GM23338 (cell line): ENCODE measurements at regions not wholly inside any gene's neighbourhood (a gene's known extent, or its start where the extent isn't known, plus 50 kb on each side); places are given as distances from the start of the nearest gene placed in this dataset.

ENCODE experiments used
- ATAC-seq: fragments of 200-7000 bp; cut with Tn5 transposase; 3 replicates; pipeline ENCODE4 v1.9.1; 2020
- DNase-seq: peaks from one replicate; pipeline ENCODE4 v3.0.0-alpha.2; 2015; ENCODE audit warnings: low spot score
- H2AFZ ChIP-seq: fragments of 200-600 bp; sonication (generic); 2 replicates; pipeline ENCODE4 v1.8.0; 2016; ENCODE audit warnings: antibody characterized with exemption, mild to moderate bottlenecking, moderate library complexity
- H3F3A ChIP-seq: fragments of 200-600 bp; sonication (generic); replicated peaks from 2 replicates; pipeline ENCODE4 v1.8.0; 2017; ENCODE audit warnings: antibody characterized with exemption, mixed run types, low read depth
- H3K27ac ChIP-seq: fragments of 200-600 bp; sonication (generic); 2 replicates; pipeline ENCODE4 v1.6.1; 2016; ENCODE audit warnings: low read depth
- H3K27me3 ChIP-seq: fragments of 200-600 bp; sonication (generic); 2 replicates; pipeline ENCODE4 v1.8.0; 2016; ENCODE audit warnings: mild to moderate bottlenecking, mixed run types, moderate library complexity; ENCODE audit not compliant: insufficient read depth
- H3K36me3 ChIP-seq: fragments of 200-600 bp; sonication (generic); 2 replicates; pipeline ENCODE4 v1.8.0; 2016; ENCODE audit warnings: mild to moderate bottlenecking; ENCODE audit not compliant: insufficient read depth
- H3K4me1 ChIP-seq: fragments of 200-600 bp; sonication (generic); 2 replicates; pipeline ENCODE4 v1.8.0; 2016; ENCODE audit warnings: mild to moderate bottlenecking, moderate library complexity; ENCODE audit not compliant: insufficient read depth
- H3K4me2 ChIP-seq: fragments of 200-600 bp; sonication (generic); 2 replicates; pipeline ENCODE4 v1.7.1; 2017; ENCODE audit warnings: mixed run types
- H3K4me3 ChIP-seq: fragments of 200-600 bp; sonication (generic); 2 replicates; pipeline ENCODE4 v1.6.1; 2016; ENCODE audit warnings: mixed run types
- H3K79me2 ChIP-seq: fragments of 200-600 bp; sonication (generic); replicated peaks from 2 replicates; pipeline ENCODE4 v1.8.0; 2017; ENCODE audit warnings: mild to moderate bottlenecking; ENCODE audit not compliant: insufficient read depth
- H3K9me2 ChIP-seq: fragments of 200-600 bp; sonication (generic); 2 replicates; pipeline ENCODE4 v1.8.0; 2017; ENCODE audit not compliant: insufficient read depth
- H4K20me1 ChIP-seq: fragments of 200-600 bp; sonication (generic); replicated peaks from 2 replicates; pipeline ENCODE4 v1.8.0; 2017; ENCODE audit warnings: mild to moderate bottlenecking; ENCODE audit not compliant: insufficient read depth
- H3K27ac Mint-ChIP-seq: 2 replicates; pipeline ENCODE4 v1.8.0; 2020; ENCODE audit warnings: inconsistent platforms, mild to moderate bottlenecking, moderate library complexity, mixed read lengths
- H3K27me3 Mint-ChIP-seq: 3 replicates; pipeline ENCODE4 v1.8.0; 2022; ENCODE audit warnings: low read depth, mild to moderate bottlenecking, moderate library complexity, mixed read lengths, inconsistent platforms; ENCODE audit not compliant: insufficient read depth, poor library complexity
- H3K36me3 Mint-ChIP-seq: 3 replicates; pipeline ENCODE4 v1.8.0; 2021; ENCODE audit warnings: low read depth, mild to moderate bottlenecking, inconsistent platforms, moderate library complexity, mixed read lengths
- H3K4me1 Mint-ChIP-seq: 3 replicates; pipeline ENCODE4 v1.8.0; 2020; ENCODE audit warnings: mild to moderate bottlenecking, inconsistent platforms, mixed read lengths
- H3K4me3 Mint-ChIP-seq: 3 replicates; pipeline ENCODE4 v1.8.0; 2021; ENCODE audit warnings: moderate library complexity, mild to moderate bottlenecking, inconsistent platforms, mixed read lengths
- H3K9me3 Mint-ChIP-seq: 3 replicates; pipeline ENCODE4 v1.8.0; 2020; ENCODE audit warnings: moderate library complexity, mild to moderate bottlenecking, inconsistent platforms, mixed read lengths
- CTCF ChIP-seq, 2 experiments: fragments of 200-600 bp in 1 of 2; sonication (generic) in 1 of 2; conservative IDR thresholded peaks; 2 replicates each; pipeline versions ENCODE4 v1.5.1 to v1.6.1; 2016 to 2017; ENCODE audit warnings: antibody characterized with exemption in 2 of 2, low read depth in 2 of 2, mild to moderate bottlenecking in 2 of 2, moderate library complexity in 1 of 2
- EZH2 ChIP-seq: fragments of 200-600 bp; sonication (generic); IDR thresholded peaks from one replicate; pipeline ENCODE4 v1.8.0; 2017; ENCODE audit warnings: antibody characterized with exemption, mild to moderate bottlenecking, low read depth; ENCODE audit not compliant: unreplicated experiment
- EZH2phosphoT487 ChIP-seq: fragments of 200-600 bp; sonication (generic); IDR thresholded peaks from one replicate; pipeline ENCODE4 v1.8.1; 2018; ENCODE audit warnings: antibody characterized with exemption; ENCODE audit not compliant: unreplicated experiment
- ZNF462 ChIP-seq: fragments of 250-450 bp; sonication (Bioruptor Pico); IDR thresholded peaks from 2 replicates; pipeline ENCODE4 v1.5.0; 2020; ENCODE audit warnings: mild to moderate bottlenecking, moderate library complexity

- H3K36me3 ChIP-seq, result no peaks in the 10 kb centered on the region
- no peak overlapping the region for H3K4me3 ChIP-seq
- Mint-ChIP-seq H3K4me3 (no peak overlapping the region), H3K36me3 (no peaks in the 10 kb centered on the region), H3K27me3 (no peaks in the 10 kb centered on the region), H3K27ac (no peak overlapping the region), H3K4me1 (no peaks in the 10 kb centered on the region), H3K9me3 (no peaks in the 10 kb centered on the region)
- H3F3A ChIP-seq, result no peaks in the 10 kb centered on the region
- H4K20me1 ChIP-seq, result no peaks in the 10 kb centered on the region
- TF ChIP-seq EZH2phosphoT487, result no peak
- no peak for TF ChIP-seq ZNF462 (CRISPR knock-in tag)
- no peak for TF ChIP-seq EZH2
- no peak for TF ChIP-seq CTCF (conservative IDR thresholded peaks at IDR 0.05; ENCODE audit: low read depth in 2 of 2)
- H3K4me1 ChIP-seq, result no peaks in the 10 kb centered on the region
- H2AFZ ChIP-seq, result peak overlapping the region; percentile 7; the same call in 1 of the 2 replicates
- ATAC-seq (peak; percentile 47; the same call in 1 of the 3 replicates), DNase-seq (no peak)
- H3K27me3 ChIP-seq, result no peaks in the 10 kb centered on the region
- no peaks in the 10 kb centered on the region for H3K79me2 ChIP-seq
- no peak overlapping the region for H3K27ac ChIP-seq
- H3K4me2 ChIP-seq, result no peak overlapping the region
- no peaks in the 10 kb centered on the region for H3K9me2 ChIP-seq
These were observed 366.2 kb downstream of the TFAP2A start for GRCh38 chr6:10048370-10049297.
